Body of pancreas (tissue), 4 donors: ENCODE measurements at regions not wholly inside any gene's neighbourhood (a gene's known extent, or its start where the extent isn't known, plus 50 kb on each side); places are given as distances from the start of the nearest gene placed in this dataset.

ENCODE experiments used
- ATAC-seq: fragments of 150-250 bp; one replicate; pipeline ENCODE4 v1.9.1; 2016
- DNase-seq, 4 donors: peaks; one replicate each; pipeline ENCODE4 v3.0.0-alpha.2; 2019
- H3K27ac ChIP-seq, 4 donors: fragments of 200-600 bp; sonication (generic); 1 replicate in 3 of 4; 2 replicates in 1 of 4; pipeline versions ENCODE4 v1.5.1 to v1.6.1; 2016 to 2019; ENCODE audit warnings: mild to moderate bottlenecking in 1 of 4, mixed read lengths in 1 of 4, moderate library complexity in 1 of 4
- H3K27me3 ChIP-seq, 2 donors: fragments of 200-600 bp; sonication (generic); one replicate each; pipeline ENCODE4 v1.6.0; 2016; ENCODE audit warnings: mild to moderate bottlenecking in 1 of 2
- H3K36me3 ChIP-seq, 2 donors: fragments of 200-600 bp; sonication (generic); replicated peaks in 1 of 2; 2 replicates each; pipeline ENCODE4 v1.5.1; 2016; ENCODE audit warnings: low read depth in 2 of 2; ENCODE audit not compliant: insufficient read depth in 1 of 2
- H3K4me1 ChIP-seq: fragments of 200-600 bp; sonication (generic); one replicate; pipeline ENCODE4 v1.6.0; 2016
- H3K4me3 ChIP-seq, 2 donors: fragments of 200-600 bp; sonication (generic); 1 replicate in 1 of 2; 2 replicates in 1 of 2; pipeline ENCODE4 v1.5.1; 2016 to 2019
- H3K9me3 ChIP-seq, 3 donors: fragments of 200-600 bp; sonication (generic); 1 replicate in 2 of 3; 2 replicates in 1 of 3; pipeline ENCODE4 v1.5.1; 2016
- CTCF ChIP-seq, 7 experiments: fragments of 450-650 bp in 4 of 7; fragments of 200-600 bp in 3 of 7; sonication (generic) in 3 of 7; IDR thresholded peaks; one replicate each; pipeline ENCODE4 v1.5.1; 2016 to 2019; ENCODE audit warnings: antibody characterized with exemption in 7 of 7
- POLR2A ChIP-seq, 3 donors: fragments of 450-650 bp; IDR thresholded peaks; one replicate each; pipeline ENCODE4 v1.6.1; 2016; ENCODE audit warnings: antibody characterized with exemption in 3 of 3, mild to moderate bottlenecking in 2 of 3
- WGBS, 2 donors: methylation state at CpG; one replicate each; pipeline ENCODE4 v1.1.5; 2017; 5-methylcytosine and 5-hydroxymethylcytosine counted together
- intact Hi-C: fragments of 100-400 bp; cut with DNase I; formaldehyde crosslinking; loops from one replicate; pipeline ENCODE4 v1.15.1; 2023

- ATAC-seq (no peak), DNase-seq (no peak)
- TF ChIP-seq CTCF (IDR thresholded peaks at IDR 0.05) (no peak), POLR2A (IDR thresholded peaks at IDR 0.05) (no peak)
- intact Hi-C loops, result no loop called here
- Histone ChIP-seq H3K27ac (no peak overlapping the region), H3K4me1 (no peaks in the 10 kb centered on the region), H3K4me3 (no peak overlapping the region), H3K9me3 (no peaks in the 10 kb centered on the region), H3K27me3 (no peaks in the 10 kb centered on the region), H3K36me3 (no peaks in the 10 kb centered on the region)
- 53 to 55% methylated on average over 4 of the region's 4 CpGs for WGBS, 2 donors
Observed at GRCh38 chr13:88183440-88183839, 512.3 kb downstream of the SLITRK5 start.

- Histone ChIP-seq H3K36me3 (no peaks in the 10 kb centered on the region), H3K9me3 (no peaks in the 10 kb centered on the region), H3K27me3 (no peaks in the 10 kb centered on the region), H3K27ac (no peak overlapping the region), H3K4me1 (no peaks in the 10 kb centered on the region), H3K4me3 (no peak overlapping the region)
- ATAC-seq (no peak), DNase-seq (no peak)
- intact Hi-C loops, result no loop called here
- TF ChIP-seq POLR2A (IDR thresholded peaks at IDR 0.05) (no peak), CTCF (IDR thresholded peaks at IDR 0.05) (no peak)
- WGBS, 2 donors, result 56 to 62% methylated on average over 3 of the region's 3 CpGs
Observed at GRCh38 chr13:88188986-88189385, 517.8 kb downstream of the SLITRK5 start.

DNA sequence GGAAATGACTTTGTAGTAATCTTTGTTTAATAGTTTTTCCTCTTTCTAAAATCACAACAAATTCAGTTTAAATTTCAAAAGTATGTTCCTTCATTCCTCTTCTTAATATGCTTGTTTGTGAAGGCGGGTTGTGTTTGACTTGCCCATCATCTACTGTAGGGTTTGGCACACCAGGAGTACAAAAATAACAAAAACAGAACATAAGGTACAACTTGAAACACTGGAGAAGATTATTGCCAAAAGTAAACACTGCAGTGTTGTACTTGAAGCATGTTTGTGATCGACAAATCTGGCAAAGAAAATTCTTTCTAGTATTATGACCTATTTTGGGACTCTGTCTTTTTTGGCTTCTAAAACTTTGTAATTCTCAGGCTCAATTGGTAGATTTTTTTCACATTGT is 518.6 kb downstream of the SLITRK5 start:
- ATAC-seq, result no peak

GRCh38 chr13:88196106-88196505 is 524.9 kb downstream of the SLITRK5 start:
- ATAC-seq (no peak), DNase-seq (no peak)
- Histone ChIP-seq H3K9me3 (no peaks in the 10 kb centered on the region), H3K4me1 (no peaks in the 10 kb centered on the region), H3K36me3 (no peaks in the 10 kb centered on the region), H3K4me3 (no peak overlapping the region), H3K27me3 (no peaks in the 10 kb centered on the region), H3K27ac (no peak overlapping the region)
- TF ChIP-seq CTCF (IDR thresholded peaks at IDR 0.05), result no peak
- intact Hi-C loops, result no loop called here
- whole genome bisulfite sequencing, 2 donors, result 57 to 59% methylated on average over 3 of the region's 3 CpGs

More for the DNA sequence above, 518.6 kb downstream of the SLITRK5 start:
- no peak overlapping the region for H3K4me3 ChIP-seq
- no peak overlapping the region for H3K27ac ChIP-seq
- intact Hi-C loops, result no loop called here
- TF ChIP-seq POLR2A (IDR thresholded peaks at IDR 0.05) (no peak), CTCF (IDR thresholded peaks at IDR 0.05) (no peak)
- no peaks in the 10 kb centered on the region for H3K27me3 ChIP-seq
- H3K4me1 ChIP-seq, result no peaks in the 10 kb centered on the region
- no peak for DNase-seq
- 26 to 32% methylated on average over 2 of the region's 2 CpGs for WGBS, 2 donors
- no peaks in the 10 kb centered on the region for H3K9me3 ChIP-seq
- H3K36me3 ChIP-seq, result no peaks in the 10 kb centered on the region

GRCh38 chr13:88217372-88217771 is 546.2 kb downstream of the SLITRK5 start:
- Histone ChIP-seq H3K4me3 (no peak overlapping the region), H3K27ac (no peak overlapping the region), H3K4me1 (no peaks in the 10 kb centered on the region), H3K9me3 (no peaks in the 10 kb centered on the region), H3K36me3 (no peaks in the 10 kb centered on the region), H3K27me3 (no peaks in the 10 kb centered on the region)
- intact Hi-C loops, result no loop called here
- TF ChIP-seq POLR2A (IDR thresholded peaks at IDR 0.05) (no peak), CTCF (IDR thresholded peaks at IDR 0.05) (no peak)
- 68 to 70% methylated on average over 6 of the region's 6 CpGs for WGBS, 2 donors
- ATAC-seq (no peak), DNase-seq (no peak)
